GM13976 (cell line): ENCODE measurements at regions not wholly inside any gene's neighbourhood (a gene's known extent, or its start where the extent isn't known, plus 50 kb on each side); places are given as distances from the start of the nearest gene placed in this dataset.

Experiments
- DNase-seq: peaks from one replicate; pipeline ENCODE4 v3.0.0; 2012; ENCODE audit warnings: low spot score
- in situ Hi-C: fragments of 300-500 bp; cut with MboI; formaldehyde crosslinking; loops from one replicate; pipeline ENCODE4 v1.12.0; 2022; ENCODE audit warnings: low sequenced_read_pairs, mixed read lengths, inconsistent platforms; ENCODE audit not compliant: unreplicated experiment
- TF ChIP-seq, protein P1 (sequence below): IDR thresholded peaks from 2 replicates; pipeline ENCODE4 v1.5.1; 2012; ENCODE audit warnings: borderline replicate concordance, mild to moderate bottlenecking; ENCODE audit not compliant: insufficient read depth; ENCODE audit errors: extremely low read depth, missing control alignments, control extremely low read depth

DNA sequence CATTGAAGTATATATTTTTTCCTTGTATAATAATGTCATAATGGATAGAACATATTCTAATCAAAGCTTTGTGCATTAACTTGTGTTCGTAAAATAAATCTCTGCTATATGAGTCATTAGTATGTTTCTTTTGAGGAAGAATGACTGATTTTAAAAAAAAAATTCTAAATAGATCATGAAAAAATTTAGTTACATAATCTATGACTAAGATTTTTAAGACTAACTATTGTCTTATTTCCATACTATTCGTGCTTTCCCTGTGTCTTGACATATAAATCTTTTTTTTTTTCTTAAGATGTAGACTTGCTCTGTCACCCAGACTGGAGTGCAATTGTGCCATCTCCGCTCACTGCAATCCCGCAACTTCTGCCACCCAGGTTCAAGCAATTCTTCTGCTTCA lies 226.1 kb downstream of the DSEL start:
- in situ Hi-C loops = no loop called here
- DNase-seq = no peak
- TF ChIP-seq, protein P1, sequence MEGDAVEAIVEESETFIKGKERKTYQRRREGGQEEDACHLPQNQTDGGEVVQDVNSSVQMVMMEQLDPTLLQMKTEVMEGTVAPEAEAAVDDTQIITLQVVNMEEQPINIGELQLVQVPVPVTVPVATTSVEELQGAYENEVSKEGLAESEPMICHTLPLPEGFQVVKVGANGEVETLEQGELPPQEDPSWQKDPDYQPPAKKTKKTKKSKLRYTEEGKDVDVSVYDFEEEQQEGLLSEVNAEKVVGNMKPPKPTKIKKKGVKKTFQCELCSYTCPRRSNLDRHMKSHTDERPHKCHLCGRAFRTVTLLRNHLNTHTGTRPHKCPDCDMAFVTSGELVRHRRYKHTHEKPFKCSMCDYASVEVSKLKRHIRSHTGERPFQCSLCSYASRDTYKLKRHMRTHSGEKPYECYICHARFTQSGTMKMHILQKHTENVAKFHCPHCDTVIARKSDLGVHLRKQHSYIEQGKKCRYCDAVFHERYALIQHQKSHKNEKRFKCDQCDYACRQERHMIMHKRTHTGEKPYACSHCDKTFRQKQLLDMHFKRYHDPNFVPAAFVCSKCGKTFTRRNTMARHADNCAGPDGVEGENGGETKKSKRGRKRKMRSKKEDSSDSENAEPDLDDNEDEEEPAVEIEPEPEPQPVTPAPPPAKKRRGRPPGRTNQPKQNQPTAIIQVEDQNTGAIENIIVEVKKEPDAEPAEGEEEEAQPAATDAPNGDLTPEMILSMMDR = no peak

DNA sequence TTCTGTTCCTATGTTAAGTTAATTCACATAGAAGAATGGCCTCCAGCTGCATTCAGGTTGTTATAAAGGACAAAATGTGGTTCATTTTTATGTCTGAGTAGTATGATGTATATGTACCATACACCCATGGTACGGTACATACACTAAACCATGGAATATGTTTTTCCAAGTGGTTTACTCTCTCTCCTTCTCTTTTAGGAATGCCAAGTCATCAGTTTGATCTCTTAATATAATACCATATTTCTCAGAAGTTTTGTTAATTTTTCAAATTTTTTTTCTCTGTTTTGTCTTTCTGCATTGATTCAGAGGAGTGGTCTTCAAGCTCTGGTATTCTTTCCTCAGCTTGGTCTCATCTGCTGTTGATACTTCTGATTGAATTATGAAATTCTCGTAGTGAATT lies 230.9 kb downstream of the DSEL start:
- TF ChIP-seq, protein P1 = no peak
- in situ Hi-C loops = no loop called here
- no peak for DNase-seq

DNA sequence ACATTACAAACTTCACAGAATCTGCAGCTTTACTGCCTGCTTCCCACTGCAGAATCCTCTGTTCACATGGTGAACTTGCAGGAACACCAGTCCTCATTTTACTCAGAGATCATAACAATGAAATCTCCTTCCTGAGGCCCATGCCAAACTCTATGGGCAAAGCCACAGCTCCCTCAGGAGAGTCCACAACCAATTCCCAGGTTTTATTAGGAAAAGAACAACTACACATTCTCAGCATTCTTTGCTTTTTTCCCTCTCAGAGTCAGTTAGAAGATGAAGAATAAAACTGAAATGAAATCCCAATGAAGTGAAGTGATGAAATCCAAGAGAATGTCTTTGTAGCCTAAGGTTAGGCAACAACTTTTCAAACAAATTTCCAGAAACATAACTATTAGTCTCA lies 233.7 kb downstream of the DSEL start:
- in situ Hi-C loops = no loop called here
- TF ChIP-seq, protein P1 = no peak
- no peak for DNase-seq

DNA sequence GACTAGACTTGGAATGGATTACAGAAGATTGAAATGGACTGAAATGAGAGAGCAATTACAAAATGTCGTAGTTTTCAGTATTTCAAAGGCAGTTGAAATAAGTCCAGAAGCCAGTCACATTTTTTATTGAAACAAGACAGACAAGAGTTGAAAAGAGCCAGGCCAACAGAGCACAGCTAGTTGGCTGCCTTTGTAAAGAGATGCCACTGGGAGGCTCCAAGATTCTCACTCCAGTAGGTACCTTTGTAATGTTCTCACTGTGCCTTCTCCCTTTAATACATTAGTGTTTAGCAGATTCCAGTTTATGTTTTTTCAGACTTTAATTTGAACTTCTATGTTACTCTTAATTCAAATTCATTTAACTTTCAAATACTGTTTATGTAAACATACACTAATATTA lies 234.8 kb downstream of the DSEL start:
- in situ Hi-C loops = no loop called here
- TF ChIP-seq, protein P1 = no peak

DNA sequence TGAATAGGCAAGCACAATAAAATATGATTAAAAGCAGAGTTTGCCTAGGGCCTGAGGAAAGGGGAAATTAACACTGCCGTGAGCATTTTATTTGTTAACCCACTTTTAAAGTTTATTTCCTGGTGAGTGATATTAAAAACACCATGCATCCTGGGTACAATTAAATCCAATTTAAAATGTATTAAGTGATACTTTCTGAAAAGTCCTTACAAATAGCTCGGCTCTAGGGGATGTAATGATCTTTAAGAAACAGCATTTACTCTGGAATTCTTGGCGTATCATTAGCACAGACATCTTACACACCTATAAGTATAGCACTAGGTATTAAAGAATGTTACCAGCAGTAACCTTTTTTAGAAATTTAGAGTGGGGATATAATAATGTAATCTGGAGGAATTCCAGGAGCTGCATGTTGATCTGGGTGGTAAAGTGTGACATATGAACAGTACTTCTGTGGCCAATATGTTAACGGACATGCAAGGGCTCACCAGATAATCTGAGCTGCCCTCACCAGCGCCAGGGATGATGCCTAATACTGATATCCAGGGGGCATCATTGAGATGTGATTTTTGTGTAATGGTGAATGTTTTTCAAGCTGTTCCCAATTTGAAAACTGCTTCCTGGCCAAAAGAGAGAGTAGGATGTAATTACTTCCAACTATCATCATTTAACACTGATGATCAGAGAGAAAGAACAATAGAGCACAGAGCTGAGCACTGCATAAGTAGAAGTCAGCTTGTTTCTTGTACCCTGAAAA lies 235.9 kb downstream of the DSEL start:
- TF ChIP-seq, protein P1 = no peak
- no peak for DNase-seq
- in situ Hi-C loops = no loop called here

More for the DNA sequence above, 234.8 kb downstream of the DSEL start:
- DNase-seq = no peak

DNA sequence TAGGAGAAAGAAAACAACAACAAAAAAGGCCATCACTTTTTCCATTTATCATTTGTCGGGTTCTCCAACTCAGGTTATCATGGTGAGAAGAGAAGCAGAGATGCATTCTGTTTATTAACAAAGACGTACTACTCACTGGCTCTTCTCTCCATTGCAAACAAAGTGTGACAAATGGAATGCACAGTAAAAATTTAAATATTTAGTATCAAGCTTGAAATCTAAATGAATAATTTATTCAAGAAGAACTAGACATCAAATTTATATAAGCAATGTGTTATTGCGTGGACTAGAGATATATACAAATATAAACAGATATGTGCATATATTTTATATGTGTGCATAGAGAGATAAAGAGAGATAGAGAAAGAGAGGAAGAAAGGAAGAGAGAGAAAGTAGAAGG lies 236.5 kb downstream of the DSEL start:
- TF ChIP-seq, protein P1 = no peak
- DNase-seq = no peak
- in situ Hi-C loops = no loop called here
